ENCODE measurements at regions not wholly inside any gene's neighbourhood (a gene's known extent, or its start where the extent isn't known, plus 50 kb on each side); places are given as distances from the start of the nearest gene placed in this dataset.

- TF ChIP-seq CREM (IDR thresholded peaks at IDR 0.05), result peak; percentile 51; the same call in 1 of the 2 replicates
- no peak for TF ChIP-seq CREM (CRISPR knock-in tag; IDR thresholded peaks at IDR 0.05)
- TF ChIP-seq MLLT10 (CRISPR knock-in tag; IDR thresholded peaks at IDR 0.05), result no peak
- peak; percentile 77; the same call in 1 of the 2 replicates for TF ChIP-seq ZBTB25 (CRISPR knock-in tag; IDR thresholded peaks at IDR 0.05)
- peak; percentile 54; the same call in 1 of the 2 replicates for TF ChIP-seq FOXC1 (CRISPR knock-in tag; IDR thresholded peaks at IDR 0.05; ENCODE audit: borderline replicate concordance)
- no peak for TF ChIP-seq ZBTB40 (IDR thresholded peaks at IDR 0.05)
- peak; percentile 59; the same call in 1 of the 2 replicates for TF ChIP-seq ZBTB40 (CRISPR knock-in tag; IDR thresholded peaks at IDR 0.05)
- TF ChIP-seq STAT6 (CRISPR knock-in tag; IDR thresholded peaks at IDR 0.05; ENCODE audit: borderline replicate concordance), result peak; percentile 40; the same call in 1 of the 2 replicates
- TF ChIP-seq THAP9 (CRISPR knock-in tag; IDR thresholded peaks at IDR 0.05; ENCODE audit: borderline replicate concordance), result peak; percentile 64; the same call in 1 of the 2 replicates
- TF ChIP-seq ZFY (CRISPR knock-in tag; IDR thresholded peaks at IDR 0.05), result peak; percentile 44; the same call in 1 of the 2 replicates
- no peak for TF ChIP-seq CBX1 (IDR thresholded peaks at IDR 0.05; ENCODE audit: low read depth)
- no peak for TF ChIP-seq RORA (CRISPR knock-in tag; IDR thresholded peaks at IDR 0.05)
Measured at GRCh38 chr2:64922482-64923384, 66.5 kb upstream of the SLC1A4 start (continued).

Data from HepG2 (cell line).